GM19324 (cell line): ENCODE measurements at regions not wholly inside any gene's neighbourhood (a gene's known extent, or its start where the extent isn't known, plus 50 kb on each side); places are given as distances from the start of the nearest gene placed in this dataset.

Source experiments
- ATAC-seq: cut with Tn5 transposase; IDR thresholded peaks from one replicate; pipeline ENCODE4 v1.9.1; 2021; ENCODE audit warnings: mild to moderate bottlenecking, moderate library complexity; ENCODE audit not compliant: unreplicated experiment, low FRiP score

DNA sequence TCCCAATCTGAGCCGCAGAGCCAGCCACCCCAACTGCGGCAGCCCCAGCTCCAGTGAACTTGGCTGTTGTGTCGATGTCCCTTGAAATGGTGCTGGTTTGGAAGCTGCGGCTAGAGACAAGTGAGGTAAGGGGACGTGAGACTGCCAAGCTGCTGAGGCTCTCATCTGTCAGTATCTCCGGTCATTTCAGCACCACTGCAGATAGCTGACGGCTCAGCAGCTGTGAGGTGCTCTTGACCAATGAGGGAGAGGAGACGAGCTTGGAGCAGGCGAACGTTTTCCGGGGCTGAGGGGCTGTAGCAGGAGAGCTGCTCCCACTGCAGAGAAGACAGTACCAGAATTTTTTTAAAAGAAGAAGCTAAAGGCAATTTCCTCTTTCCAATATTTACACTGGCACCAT, 175.5 kb upstream of the CASK start:
- ATAC-seq = no peak

DNA sequence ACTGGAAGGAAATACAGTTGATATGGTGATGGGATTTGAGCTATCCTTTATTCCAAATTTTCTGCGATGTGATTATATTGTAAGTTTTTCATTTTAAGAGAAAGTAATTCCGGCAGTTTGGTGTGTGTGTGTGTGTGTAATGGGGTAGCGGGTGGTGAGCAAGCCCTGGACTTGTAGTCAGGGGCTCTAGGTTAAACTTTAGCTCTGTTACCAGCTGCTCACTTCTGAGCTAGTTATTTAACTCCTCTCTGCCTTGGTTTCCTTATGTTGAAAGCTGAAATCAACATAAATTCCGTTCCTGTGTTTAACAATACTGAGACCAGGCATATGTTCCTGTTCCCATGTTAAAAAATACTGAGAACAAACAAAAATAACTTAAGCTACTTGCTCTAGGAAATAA, 174.1 kb upstream of the CASK start:
- no peak for ATAC-seq

DNA sequence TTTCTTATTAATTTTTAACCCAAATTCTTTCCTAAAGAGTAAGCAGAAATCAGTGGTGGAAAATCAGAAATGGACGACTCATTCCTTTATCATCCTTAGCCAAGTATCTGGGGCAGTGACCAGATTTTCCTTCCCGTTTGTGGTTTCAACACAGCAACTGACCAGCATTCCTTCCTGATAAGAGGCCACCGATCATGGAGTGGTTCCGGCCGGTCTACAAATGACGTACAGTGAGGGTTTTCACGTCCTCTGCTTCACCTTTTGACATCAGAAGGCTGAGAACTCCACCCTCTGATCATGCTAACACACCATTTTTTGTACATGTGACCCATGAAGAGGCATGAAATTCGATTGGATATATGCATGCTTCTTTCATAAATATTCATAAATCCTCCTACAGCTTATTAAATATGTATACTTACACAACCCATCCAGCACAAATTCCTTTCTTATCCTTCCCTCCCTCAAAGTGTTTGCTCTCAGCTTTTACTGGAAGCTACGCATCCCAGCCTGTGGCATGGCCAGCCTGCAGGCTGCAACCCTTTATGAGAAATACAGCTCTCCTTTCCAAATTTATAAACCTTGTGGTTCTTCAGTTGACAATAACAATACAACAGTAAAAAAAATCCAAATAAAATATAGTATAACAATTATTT, 173.0 kb upstream of the CASK start:
- ATAC-seq = no peak

DNA sequence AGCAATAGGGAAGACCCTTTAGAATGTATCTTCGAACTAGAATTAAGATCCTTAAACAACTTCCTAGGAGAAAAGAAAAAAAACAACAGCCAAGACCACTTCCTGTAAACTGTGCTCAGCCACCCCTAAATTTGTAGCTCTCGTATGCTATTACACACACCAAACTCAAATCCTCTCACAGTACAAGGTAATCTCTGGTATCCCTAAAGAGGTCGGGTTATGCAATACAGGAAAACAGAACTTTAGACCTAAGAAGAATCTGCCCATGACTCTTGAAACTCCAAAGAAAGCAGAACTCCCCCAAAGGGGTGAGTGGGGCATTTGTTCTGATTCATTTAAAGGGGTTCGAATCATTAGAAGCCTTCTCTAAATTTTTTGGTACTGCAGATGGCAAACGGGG, 170.9 kb upstream of the CASK start:
- no peak for ATAC-seq

DNA sequence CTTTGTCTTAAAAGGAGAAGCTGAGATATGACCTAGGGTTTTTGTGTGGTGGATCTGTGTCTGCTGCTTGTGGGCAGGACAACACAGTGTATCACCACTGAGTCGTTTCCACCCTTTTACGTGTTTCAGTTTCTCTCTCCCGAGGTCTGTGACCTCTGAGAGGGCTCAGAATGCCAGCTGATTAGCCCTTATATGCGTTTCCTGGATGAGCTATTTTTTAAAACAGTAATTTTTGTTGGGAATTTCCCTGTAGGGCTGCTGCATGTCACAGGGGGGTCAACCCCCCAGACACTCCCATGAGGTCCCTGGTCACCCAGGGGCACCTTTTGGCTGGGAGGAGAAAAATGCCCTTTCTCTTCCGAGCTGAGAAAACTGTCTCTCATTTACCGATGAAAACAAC, 170.4 kb upstream of the CASK start:
- no peak for ATAC-seq

DNA sequence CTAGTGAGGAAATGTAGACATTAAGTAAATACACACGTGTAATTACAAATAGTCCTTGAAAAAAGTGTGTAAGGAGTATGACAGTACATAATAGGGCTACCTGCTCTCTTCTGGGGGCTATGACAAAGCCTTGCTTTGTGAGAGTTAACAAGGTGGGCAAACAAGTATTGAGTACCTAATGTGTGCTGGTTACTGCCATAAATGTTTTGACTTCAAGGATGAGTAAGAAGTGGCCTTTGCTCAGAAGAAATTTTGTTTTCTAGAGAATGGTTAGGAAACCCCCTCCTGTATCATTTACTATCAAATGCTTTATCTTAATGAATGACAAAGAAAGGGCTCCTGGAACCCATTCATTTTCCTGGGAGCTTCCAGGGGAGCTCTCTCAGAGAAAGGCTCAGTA, 167.0 kb upstream of the CASK start:
- no peak for ATAC-seq

DNA sequence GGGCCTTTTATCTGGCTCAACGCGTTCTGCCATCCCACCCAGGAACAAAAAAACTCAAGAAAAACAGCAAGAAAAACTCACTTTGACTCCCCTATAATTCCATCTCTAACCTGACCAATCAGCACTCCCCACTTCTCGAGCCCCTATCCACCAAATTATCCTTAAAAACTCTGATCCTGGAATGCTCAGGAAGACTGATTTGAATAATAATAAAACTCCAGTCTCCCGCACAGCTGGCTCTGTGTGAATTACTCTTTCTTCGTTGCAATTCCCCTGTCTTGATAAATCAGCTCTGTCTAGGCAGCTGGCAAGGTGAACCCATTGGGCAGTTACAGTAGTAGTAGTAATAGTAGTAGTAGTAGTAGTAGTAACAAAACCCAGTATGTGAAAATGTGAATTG, 165.7 kb upstream of the CASK start:
- no peak for ATAC-seq

DNA sequence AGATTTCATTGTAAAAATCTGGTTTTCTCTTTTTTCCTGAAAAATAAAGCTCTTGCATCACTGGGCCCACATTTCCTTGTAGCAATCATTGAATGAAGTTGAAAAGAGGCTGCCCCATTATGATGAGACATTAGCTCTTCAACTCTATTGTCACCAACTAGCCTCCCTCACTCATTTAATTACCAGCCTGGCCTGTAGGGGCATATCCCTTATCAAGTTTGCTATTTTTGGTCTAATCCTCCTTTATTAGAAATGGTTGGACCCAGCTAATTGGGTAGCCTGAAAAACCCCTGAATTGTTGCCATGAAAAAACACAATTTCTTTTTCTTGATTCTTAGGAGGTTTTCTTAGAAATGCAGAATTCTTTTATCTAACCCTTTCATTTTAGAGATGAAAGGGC, 164.6 kb upstream of the CASK start:
- ATAC-seq = no peak

DNA sequence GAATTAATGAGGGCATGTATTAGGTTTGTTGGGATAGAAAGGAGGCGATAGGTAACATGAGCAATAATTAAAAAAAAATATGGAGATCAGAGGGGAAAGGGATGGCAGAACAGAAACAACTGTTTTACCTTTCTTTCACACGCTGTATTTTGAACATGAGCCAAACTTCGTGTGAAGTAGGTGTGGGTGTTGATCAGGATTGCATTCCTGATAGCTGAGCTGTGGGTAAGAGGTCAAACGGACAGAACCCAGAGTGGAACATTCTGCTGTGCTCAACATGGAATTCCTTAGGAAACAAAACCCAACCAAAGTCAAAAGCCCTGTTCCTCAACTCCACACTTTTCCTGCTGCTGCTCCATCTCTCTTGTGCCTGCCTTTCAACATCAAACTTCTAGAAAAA, 162.5 kb upstream of the CASK start:
- ATAC-seq = no peak

DNA sequence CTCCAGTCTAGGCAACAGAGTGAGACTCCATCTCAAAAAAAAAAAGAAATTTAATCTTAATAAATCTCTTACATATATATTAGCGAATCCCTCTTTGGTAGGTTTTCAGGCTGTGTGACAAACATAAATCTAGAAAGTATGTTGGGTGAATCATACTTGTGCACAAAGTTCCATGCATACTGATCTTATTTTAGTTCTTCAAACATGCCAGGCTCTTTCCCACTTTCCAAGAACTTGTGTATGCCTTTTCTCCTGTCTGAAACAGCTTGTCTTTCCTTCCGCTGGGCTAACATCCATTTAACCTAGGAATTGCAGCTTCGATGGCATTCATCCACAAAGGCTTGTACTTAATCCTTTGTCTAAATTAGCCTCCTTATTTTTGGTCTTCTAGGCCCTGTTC, 156.6 kb upstream of the CASK start:
- no peak for ATAC-seq

DNA sequence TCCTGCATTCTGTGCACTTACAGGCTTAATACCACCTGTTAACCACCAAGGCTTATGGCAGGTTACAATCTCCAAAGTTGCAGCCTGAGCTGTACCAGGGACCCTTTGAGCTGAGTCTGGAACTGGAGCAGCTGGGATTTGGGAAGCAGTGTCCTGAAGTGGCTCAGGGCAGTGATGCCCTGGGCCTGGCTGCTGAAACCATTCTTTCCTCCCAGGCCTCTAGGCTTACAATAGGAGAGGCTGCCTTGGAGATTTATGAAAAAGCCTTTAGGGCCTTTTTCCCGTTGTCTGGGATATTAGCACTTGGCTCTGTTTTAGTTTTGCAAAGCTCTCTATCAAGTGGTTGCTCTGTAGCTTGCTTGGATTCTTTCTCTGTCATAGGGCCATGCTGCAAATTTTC, 154.3 kb upstream of the CASK start:
- ATAC-seq = no peak

DNA sequence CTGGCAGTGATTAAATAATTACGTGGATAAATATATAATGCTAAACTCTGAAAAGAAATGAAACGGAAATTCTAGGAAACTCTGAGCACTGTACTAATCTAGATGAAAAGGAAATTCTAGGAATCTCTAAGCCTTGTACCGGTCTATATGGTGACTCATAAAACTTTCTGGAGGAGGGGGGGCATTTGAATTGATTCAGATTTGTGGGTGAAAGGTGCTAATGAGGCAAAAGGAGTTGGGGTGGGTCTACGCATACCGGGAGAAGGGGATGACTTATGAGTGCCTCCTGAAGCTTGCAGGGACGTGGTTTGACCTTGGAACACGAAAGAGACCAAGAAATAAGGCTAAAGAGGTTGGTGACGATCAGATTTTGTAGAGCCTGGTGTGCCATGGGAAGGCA, 151.7 kb upstream of the CASK start:
- no peak for ATAC-seq

DNA sequence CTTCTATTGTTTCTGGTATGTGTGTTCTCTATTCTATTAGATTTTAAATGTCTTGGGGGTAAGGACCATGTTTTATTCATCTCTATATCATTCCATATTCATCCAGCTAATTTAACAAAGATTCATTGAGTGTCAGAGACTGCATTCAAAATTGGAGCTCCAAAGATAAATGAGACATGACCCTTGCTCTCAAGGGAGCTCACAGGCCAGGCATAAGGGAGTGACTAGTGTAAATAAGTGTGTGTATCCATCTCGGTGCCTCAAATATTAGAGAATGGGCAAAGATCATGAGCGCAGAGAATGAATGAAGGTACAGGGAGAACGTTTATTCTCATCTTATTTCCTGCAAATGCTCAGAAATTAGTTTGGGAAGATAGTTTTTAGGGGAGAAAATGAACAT, 150.1 kb upstream of the CASK start:
- ATAC-seq = no peak

DNA sequence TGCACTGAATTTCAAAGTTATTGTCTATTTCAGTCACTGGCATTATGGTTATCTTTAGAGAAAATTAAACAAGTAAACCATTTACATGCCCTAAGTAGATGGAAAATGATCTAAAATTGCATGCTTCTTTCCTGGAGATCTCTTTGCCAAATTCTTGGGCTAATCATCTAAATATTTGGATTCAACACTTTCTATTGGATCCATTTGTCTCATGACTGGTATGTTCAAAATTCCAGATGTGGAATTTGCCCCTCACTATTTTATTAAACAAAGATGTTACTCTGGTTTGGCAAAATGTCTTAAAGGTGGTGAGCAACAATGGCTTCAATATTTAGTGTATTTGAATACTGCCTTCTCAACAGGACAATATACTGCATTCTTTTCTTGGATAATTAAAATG, 147.5 kb upstream of the CASK start:
- no peak for ATAC-seq

DNA sequence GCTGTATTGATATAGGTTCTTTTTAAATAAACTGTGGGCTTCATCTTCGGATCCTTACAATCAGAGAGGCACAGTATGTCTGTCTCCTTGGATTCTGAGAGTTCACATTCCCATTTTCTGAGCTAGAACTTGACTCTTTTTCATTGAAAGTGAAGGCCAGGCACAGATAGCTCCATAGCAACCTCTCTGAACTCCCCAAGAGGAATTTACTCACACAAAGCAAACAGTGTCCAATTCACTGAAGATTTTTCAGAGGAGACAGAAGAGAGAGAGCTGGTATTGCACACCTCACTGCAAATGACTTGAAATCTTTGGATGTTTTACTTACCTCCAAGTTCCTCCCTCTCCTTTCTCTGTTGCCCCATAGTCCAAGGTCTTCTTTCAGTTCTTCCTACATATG, 130.9 kb upstream of the CASK start:
- ATAC-seq = no peak

DNA sequence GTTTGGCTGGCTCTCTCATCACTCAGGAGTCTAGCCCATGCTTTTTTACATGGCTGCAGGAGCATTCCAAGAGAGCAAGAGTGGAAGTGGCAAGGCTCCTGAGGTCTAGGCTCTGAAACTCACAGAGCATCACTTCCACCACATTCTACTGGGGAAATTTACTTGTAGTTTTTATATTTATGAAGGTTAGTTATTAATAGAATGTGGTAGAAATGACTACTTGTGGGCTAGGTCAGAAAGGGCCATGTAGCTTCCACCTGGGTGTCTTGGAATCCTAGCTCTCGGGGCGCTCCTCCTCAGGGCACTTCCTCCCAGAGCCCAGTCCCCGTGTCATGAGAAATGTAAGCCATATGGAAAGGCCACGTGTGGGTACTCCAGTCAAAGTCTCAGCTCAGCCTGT, 127.0 kb upstream of the CASK start:
- no peak for ATAC-seq

DNA sequence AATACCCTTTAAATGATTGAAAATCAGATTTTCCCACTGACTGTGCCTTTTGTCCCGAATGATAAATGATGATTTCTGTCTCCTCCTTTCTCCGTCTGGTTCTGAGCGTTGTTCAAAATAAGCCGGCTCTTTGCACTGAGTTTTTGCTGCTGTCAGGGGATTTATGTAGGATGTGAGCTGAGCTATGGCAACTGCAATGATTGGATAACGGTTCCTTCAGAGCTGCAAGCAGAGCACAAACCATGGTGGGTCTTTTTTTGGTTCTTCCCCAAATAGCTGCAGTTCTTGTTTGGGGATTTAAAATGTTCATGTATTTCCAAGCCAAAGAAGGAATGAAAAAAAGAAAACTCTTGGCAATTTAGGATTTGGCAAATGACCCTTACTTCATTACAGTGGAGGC, 124.5 kb upstream of the CASK start:
- no peak for ATAC-seq

DNA sequence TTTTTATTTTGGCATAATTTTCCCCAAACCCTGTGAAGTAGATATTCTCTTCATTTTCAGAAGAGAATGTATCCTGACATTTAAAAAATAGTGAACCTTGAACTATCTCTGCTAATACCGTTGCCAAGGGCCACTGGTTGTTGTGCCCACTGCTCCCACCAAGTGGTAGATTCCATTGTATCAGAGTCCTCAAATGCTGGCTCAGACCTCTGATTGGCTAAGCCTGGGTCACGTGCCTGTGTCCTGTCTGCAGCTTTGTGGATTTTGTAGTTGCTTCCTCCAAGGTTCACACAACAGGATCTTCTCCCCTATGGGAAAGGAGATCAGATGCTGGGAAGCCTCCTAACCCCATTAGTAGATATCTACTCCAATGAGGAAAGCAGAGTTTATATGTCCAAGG, 104.8 kb upstream of the CASK start:
- ATAC-seq = no peak

DNA sequence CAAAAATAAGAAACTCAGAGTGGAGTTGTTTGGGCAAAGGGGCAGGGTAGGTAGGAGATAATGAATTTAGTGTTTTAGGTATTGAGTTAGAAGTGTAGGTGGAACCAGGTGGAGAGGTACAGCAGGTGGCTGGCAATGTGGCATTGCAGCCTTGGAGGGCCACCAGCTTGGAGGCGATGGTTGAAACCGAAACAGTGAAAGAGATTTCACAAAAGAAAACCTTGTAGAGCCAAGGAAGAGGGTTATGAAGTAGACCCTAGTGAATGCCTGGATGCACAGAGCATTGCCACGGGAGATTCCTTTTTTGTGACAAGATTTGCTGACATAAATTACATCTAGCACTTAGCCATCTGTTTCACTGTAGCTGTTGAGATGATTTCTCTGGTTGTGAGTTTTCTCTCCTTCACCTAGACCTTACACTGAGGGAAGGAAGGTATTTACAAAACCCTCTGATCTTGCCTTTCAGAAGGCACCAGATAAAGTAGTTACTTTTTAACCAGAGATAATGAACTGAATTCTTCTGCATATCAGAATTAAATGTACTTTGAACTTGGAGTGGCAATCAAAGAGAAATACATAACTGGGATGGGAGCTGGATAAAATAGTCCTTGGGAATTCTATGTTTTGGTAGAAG, 104.1 kb upstream of the CASK start:
- peak; percentile 88 for ATAC-seq

DNA sequence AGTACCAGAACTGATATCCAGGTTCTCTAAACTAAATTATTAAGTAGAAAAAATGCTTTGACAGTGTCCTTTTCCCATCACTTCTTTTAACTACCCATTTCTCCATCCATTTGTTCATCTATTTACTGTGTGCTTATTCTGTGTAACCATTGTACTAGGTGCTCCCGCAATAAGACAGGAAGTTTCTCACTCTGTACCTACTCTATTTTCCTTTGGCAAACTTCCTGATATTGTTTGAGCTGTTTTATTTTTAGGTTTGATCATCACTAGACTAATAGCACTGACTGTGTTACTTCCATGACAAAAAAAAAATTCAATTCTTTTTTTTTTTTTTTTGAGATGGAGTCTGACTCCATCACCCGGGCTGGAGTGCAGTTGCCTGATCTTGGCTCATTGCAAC, 102.5 kb upstream of the CASK start:
- no peak for ATAC-seq

DNA sequence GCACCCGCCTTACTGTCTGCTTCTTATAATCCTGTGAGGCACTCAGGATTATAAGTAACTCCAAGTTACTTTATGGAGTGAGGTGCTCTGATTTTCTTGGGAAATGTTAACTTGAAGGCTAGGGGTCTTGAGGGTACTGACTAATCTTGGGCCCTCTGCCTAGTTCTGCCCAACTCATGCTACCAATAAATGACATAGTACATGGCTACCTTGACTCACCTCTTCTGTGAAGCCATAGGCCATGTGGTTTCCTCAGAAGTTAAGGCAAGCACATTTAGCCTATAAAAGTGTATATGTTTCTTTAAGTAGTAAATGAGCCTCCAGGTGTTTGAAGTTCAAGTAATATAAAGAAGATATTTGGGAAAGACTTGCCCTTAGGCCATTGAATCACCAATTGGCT, 99.8 kb upstream of the CASK start:
- no peak for ATAC-seq

DNA sequence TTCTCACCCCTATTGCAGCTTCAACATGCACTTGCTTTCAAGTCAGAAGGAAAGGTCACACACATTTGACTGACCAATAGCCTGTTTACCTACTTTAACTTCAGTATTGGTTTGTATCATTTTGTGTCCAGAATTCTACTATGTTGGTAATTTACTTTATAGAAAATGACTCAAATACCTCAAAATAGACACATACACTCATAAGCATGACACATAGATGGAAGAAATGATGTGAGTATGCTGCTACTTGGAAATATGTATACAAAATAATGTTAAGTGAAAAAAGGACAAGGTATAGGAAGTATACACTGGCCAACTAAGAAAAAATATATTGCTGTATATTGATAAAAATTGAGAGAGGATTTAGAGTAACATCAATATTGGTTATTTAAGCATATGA, 98.8 kb upstream of the CASK start:
- ATAC-seq = no peak

DNA sequence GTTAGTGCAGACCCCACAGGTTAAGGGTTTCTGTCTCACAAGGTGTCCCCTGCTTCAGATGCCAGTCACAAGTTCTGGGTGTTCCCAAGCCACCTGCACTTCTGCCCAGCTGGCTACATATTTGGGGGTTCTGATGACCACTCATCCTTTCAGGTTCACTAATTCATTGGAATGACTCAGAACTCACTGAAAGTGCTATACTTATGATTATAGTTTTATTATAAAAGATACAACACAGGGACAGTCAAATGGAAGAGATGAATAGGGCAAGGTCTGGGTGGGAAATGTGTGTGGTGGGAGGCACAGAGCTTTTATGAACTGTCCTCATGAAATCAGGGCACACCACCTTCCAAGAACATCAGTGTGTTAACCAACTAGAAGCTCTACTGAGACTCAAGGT, 97.7 kb upstream of the CASK start:
- no peak for ATAC-seq
